ENCODE measurements at regions not wholly inside any gene's neighbourhood (a gene's known extent, or its start where the extent isn't known, plus 50 kb on each side); places are given as distances from the start of the nearest gene placed in this dataset.

DNA sequence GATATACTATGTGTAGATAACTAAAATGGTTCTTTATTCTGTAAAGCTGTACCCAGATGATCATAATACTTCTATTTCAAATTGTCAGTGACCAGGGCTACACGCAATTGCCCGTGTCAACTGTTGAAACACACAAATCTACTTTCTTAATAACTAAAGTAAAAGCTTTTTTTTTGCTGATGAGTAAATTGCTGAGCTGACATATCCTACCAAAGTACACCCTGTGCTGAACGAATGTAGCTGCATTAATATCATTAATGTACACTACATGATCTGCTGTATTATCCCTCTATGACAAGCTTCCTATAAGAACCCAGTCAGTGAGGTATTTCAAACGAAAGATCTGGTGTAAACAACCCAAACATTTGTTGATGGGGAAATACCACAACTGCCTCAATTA lies 827.2 kb upstream of the ATXN8OS start:
- TF ChIP-seq, protein P1, sequence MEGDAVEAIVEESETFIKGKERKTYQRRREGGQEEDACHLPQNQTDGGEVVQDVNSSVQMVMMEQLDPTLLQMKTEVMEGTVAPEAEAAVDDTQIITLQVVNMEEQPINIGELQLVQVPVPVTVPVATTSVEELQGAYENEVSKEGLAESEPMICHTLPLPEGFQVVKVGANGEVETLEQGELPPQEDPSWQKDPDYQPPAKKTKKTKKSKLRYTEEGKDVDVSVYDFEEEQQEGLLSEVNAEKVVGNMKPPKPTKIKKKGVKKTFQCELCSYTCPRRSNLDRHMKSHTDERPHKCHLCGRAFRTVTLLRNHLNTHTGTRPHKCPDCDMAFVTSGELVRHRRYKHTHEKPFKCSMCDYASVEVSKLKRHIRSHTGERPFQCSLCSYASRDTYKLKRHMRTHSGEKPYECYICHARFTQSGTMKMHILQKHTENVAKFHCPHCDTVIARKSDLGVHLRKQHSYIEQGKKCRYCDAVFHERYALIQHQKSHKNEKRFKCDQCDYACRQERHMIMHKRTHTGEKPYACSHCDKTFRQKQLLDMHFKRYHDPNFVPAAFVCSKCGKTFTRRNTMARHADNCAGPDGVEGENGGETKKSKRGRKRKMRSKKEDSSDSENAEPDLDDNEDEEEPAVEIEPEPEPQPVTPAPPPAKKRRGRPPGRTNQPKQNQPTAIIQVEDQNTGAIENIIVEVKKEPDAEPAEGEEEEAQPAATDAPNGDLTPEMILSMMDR (IDR thresholded peaks at IDR 0.05 in 8 of 11, conservative IDR thresholded peaks at IDR 0.05 in 3 of 11) = no peak
- TF ChIP-seq POLR2A (IDR thresholded peaks at IDR 0.05) = no peak
- TF ChIP-seq POLR2AphosphoS5 (IDR thresholded peaks at IDR 0.05) = no peak

Measured in spleen (tissue), 7 donors.